ENCODE measurements at regions not wholly inside any gene's neighbourhood (a gene's known extent, or its start where the extent isn't known, plus 50 kb on each side); places are given as distances from the start of the nearest gene placed in this dataset.

DNA sequence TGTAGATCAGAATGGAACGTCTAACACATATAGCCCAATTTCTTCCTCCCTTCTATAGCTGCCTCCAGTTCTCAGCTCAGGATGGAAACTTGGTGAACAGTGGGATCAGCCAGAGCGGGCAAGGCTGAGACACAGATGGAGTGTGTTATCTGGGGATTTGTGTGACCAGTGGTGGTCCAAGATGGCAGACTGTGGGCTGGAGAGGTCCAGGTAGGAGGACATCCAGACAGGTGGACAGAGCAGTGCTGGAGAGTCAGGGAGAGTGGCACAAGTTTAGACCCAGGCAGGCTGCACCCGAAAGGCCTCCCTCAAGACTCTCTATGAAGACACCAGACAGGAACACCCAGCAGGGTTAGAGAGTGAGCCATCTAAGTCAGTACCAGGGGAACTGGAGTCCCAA is 116.1 kb upstream of the CPSF6 start:
- H2BK20ac ChIP-seq (ENCODE audit: low read depth, low read length, poor library complexity, severe bottlenecking): no peak overlapping the region
- H3K4me1 ChIP-seq (ENCODE audit: insufficient read depth, low read length): no peaks in the 10 kb centered on the region
- H3K23me2 ChIP-seq (ENCODE audit: insufficient read length, low read depth, low read length, poor library complexity, severe bottlenecking): no peaks in the 10 kb centered on the region
- H3K18ac ChIP-seq (ENCODE audit: insufficient read length, low read depth, low read length): no peak overlapping the region
- Mint-ChIP-seq H3K36me3 (ENCODE audit: insufficient read depth in 1 of 3, low read depth in 3 of 3) (no peaks in the 10 kb centered on the region), H3K4me3 (no peak overlapping the region), H3K9me3 (no peaks in the 10 kb centered on the region), H3K4me1 (peaks cover 15% of the 10 kb centered on the region in 2 experiments), H3K27ac (no peak overlapping the region; a peak in 1 of 7 replicates), H3K27me3 (ENCODE audit: low read depth) (no peaks in the 10 kb centered on the region)
- H3K27ac ChIP-seq (ENCODE audit: insufficient read length, low read depth, low read length): no peak overlapping the region
- H2BK120ac ChIP-seq (ENCODE audit: low read depth, low read length, poor library complexity, severe bottlenecking): no peak overlapping the region
- H3K14ac ChIP-seq (ENCODE audit: insufficient read depth, low read length): no peak overlapping the region
- H2AFZ ChIP-seq (ENCODE audit: low read length): no peak overlapping the region
- H3K27me3 ChIP-seq (ENCODE audit: insufficient read depth, low read length): no peaks in the 10 kb centered on the region
- no peak overlapping the region for H3K56ac ChIP-seq (ENCODE audit: insufficient read length, low read depth, low read length)
- H3K79me1 ChIP-seq (ENCODE audit: insufficient read depth, low read depth, low read length, poor library complexity, severe bottlenecking): no peaks in the 10 kb centered on the region
- no peak overlapping the region for H3K4ac ChIP-seq (ENCODE audit: low read depth, low read length)
- no peak overlapping the region for H2BK12ac ChIP-seq (ENCODE audit: insufficient read length, low read depth, low read length)
- no peak overlapping the region for H2BK5ac ChIP-seq (ENCODE audit: insufficient read length, low read length)
- H2AK5ac ChIP-seq (ENCODE audit: insufficient read length, low read length): no peak overlapping the region
- no peak overlapping the region for H4K91ac ChIP-seq (ENCODE audit: insufficient read length, low read depth, low read length)
- DNase-seq: no peak
- H3K9ac ChIP-seq (ENCODE audit: extremely low read depth, insufficient read length, low read length): no peak overlapping the region
- TF ChIP-seq, protein P1, sequence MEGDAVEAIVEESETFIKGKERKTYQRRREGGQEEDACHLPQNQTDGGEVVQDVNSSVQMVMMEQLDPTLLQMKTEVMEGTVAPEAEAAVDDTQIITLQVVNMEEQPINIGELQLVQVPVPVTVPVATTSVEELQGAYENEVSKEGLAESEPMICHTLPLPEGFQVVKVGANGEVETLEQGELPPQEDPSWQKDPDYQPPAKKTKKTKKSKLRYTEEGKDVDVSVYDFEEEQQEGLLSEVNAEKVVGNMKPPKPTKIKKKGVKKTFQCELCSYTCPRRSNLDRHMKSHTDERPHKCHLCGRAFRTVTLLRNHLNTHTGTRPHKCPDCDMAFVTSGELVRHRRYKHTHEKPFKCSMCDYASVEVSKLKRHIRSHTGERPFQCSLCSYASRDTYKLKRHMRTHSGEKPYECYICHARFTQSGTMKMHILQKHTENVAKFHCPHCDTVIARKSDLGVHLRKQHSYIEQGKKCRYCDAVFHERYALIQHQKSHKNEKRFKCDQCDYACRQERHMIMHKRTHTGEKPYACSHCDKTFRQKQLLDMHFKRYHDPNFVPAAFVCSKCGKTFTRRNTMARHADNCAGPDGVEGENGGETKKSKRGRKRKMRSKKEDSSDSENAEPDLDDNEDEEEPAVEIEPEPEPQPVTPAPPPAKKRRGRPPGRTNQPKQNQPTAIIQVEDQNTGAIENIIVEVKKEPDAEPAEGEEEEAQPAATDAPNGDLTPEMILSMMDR (conservative IDR thresholded peaks at IDR 0.05): no peak
- H3K9me3 ChIP-seq (ENCODE audit: control insufficient read depth, low read depth, low read length): no peaks in the 10 kb centered on the region
- H3K4me2 ChIP-seq (ENCODE audit: insufficient read depth, insufficient read length, low read length): no peak overlapping the region
- H3K23ac ChIP-seq (ENCODE audit: insufficient read length, low read depth, low read length): no peak overlapping the region
- H4K8ac ChIP-seq (replicated peaks; ENCODE audit: insufficient read length, low read depth, low read length): no peak overlapping the region
- no peaks in the 10 kb centered on the region for H3K79me2 ChIP-seq (ENCODE audit: insufficient read depth, low read length)
- H2BK15ac ChIP-seq (ENCODE audit: low read depth, low read length): no peak overlapping the region
- H4K5ac ChIP-seq (ENCODE audit: insufficient read length, low read depth, low read length): no peak overlapping the region
- no peak overlapping the region for H3T11ph ChIP-seq (ENCODE audit: low read length)
- WGBS (ENCODE audit: extremely low coverage, insufficient read length, low lambda C conversion rate): no CpG with 5 or more reads among the region's 3 CpGs
- no peaks in the 10 kb centered on the region for H4K20me1 ChIP-seq (ENCODE audit: control insufficient read depth, insufficient read depth, insufficient read length)
